HG02623 (cell line): ENCODE measurements at regions not wholly inside any gene's neighbourhood (a gene's known extent, or its start where the extent isn't known, plus 50 kb on each side); places are given as distances from the start of the nearest gene placed in this dataset.
"Not testable (repeated sequence)": the region's sequence is repeated elsewhere in the genome, so short reads cannot be mapped to it uniquely, and the experiment has no call there.

ENCODE experiments used
- ATAC-seq: cut with Tn5 transposase; IDR thresholded peaks from one replicate; pipeline ENCODE4 v1.9.1; 2021; ENCODE audit warnings: moderate library complexity; ENCODE audit not compliant: unreplicated experiment

DNA sequence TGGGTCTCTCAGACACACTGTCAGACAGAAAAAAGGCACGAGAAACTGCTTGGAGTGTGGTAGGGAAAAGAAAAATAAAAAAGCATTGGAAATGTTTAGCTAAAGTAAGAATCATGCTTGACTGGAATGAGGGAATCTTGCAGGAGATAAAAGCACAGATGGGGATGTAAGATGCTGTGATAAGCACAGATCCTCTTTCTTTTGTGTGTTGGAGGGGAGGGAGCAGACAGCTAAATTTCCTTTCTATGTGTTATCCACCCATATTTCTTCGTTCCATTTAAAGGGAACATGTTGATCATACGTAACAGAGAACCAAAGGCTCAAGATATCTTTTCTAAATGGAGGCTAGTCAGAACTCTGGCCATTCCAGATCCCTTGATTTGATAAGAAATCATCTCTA is 614.0 kb upstream of the LCORL start:
- ATAC-seq = no peak

DNA sequence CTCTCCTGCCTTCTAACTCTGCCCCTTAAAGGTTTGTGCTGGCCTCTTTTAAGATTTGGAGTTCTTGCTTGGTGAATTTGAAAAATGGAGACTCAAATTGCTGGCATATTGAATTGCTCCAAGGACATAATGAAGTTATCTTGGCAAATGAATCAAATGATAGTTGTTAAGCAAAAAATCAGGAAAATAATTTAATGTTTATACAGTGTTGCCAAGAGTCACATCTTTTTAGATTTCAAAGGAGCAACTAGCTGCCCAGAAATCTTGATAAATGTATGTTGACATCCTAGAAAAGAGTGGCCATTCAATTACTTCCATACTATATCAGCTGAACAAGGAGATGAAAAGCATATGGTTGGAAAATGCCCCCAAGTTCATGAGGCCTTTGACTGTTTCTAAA is 610.0 kb upstream of the LCORL start:
- ATAC-seq = no peak

DNA sequence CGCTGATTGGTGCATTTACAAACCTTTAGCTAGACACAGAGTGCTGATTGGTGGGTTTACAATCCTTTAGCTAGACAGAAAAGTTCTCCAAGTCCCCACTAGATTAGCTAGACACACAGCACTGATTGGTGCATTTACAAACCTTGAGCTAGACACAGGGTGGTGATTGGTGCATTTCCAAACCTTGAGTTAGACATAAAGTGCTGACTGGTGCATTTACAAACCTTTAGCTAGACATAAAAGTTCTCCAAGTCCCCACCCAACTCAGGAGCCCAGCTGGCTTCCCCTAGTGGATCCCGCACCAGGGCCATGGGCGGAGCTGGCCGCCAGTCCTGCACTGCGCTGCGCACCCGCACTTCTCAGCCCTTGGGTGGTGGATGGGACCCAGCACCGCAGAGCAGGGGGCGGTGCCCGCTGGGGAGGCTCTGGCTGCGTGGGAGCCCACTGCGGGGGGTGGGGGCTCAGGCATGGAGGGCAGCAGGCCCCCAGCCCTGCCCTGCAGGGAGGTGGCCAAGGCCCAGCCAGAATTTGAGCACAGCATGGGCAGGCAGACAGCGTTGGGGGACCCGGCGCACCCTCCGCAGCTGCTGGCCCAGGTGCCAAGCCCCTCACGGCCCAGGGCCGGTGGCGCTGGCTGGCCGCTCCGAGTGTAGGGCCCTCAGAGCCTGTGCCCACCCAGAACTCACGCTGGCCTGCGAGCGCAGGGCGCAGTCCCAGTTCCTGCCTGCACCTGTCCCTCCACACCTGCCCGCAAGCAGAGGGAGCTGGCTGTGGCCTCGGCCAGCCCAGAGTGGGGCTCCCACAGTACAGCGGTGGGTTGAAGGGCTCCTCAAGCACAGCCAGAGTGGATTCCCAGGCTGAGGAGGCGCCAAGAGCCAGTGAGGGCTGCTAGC is 608.9 kb upstream of the LCORL start:
- no peak for ATAC-seq

DNA sequence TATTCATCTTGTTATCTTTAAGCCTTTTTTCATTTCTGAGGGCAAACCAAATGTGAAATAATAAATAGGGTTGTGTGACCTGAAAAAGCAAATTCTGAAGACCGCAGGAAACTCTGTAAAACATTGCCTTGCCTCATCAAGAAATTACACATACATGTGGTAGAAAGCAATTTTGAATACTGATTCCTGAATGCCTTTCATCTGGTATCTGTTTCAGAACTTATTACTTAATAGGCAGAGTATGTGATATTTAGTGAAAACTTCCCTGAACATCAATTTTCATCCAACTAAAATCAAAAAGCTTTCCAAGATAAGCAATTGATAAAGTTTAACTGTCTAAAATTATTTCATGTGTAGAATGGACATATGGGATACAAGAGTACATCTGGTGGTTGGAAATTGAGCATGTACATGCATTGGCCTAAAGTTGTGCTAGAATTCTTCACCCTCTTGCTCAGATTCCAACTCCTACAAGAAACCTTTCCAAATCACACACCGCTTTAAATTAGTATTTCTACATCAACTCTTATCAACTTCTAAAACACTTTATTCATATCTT is 606.0 kb upstream of the LCORL start:
- ATAC-seq = no peak

DNA sequence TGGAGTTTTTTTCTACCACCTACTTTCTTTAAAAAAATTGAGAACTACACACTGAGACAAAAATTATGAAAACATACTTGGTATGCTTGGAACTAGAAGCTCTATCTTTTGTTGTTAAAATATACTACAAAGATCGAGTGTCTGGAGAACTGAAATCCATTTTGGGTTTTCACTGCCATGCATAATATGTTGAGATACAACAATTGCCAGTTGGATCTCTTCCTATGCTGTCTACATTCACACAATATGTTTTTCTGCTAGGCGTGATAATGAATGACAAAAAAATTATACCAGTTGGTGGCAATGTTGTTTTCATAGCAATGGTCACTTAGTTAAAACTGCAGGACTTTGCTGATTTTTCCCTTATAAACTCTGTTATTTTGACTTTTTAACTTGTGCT is 605.4 kb upstream of the LCORL start:
- ATAC-seq = no peak

DNA sequence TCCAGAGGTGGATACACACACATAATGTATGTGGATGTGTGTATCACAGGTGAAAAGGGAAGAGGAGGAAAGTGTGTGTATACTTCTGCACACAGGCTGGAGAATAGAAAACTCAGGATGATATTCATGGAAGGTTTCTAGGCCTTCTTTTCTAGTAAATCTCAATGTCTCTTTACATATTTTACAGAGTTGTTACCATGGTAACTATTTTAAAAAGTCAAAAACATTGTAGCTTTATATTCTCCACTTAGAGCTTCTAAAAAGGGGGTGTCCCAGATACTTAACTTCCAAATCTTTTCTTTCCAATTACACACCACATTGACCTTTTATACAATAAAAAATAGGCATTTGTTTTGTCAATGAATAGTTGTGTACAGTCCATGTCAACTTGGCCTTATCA is 604.8 kb upstream of the LCORL start:
- ATAC-seq = no peak

DNA sequence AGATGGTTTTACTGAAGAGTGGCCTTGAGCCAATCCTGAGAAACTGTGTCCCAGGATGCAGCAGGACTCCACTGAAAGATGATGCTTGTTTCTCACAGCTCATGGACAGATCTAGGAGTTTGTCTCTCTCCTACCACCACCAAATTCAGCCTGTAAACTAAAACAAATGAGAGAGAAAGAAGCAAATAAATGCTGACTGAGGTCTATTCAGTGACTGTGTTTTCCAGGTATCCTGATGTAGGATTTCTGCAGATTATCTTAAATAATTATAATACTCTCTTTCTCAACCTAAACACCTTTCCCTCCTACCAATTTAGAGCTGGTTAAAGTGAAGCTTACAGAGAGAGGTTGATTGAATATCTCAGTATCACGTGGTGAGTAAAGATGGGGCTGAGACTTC is 599.6 kb upstream of the LCORL start:
- ATAC-seq = no peak

DNA sequence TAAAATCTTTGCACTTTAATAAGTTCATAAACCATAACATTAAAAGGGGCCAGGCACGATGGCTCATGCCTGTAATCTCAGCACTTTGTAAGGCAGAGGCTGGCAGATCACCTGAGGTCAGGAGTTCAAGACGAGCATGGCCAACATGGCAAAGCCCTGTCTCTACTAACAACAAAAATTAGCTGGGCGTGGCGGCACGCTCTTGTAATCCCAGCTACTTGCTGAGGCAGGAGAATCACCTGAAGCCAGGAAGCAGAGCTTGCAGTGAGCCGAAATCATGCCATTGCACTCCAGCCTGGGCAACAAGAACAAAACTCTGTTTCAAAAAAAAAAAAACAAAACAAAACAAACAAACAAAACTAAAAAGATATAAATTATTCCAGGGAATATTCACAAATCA is 595.2 kb upstream of the LCORL start:
- no peak for ATAC-seq

DNA sequence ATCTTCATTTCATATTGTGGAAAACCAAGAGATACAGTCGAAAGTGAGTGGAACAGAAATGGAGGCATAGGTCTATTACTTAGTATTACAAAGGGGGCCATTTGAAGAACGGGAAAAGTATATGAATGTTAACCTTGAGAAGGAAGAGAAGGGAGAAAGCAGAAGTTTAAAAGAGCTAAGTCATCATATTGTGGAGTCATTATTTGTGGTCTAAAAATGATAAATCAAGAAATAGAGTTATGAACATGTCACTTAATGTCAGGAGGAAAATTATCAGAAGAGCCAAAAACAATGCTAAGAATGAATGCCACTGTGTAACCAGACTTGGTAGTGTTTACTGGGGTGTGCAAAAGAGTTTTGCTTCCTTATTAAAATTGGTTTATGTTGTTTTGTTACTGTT is 589.5 kb upstream of the LCORL start:
- ATAC-seq = no peak

DNA sequence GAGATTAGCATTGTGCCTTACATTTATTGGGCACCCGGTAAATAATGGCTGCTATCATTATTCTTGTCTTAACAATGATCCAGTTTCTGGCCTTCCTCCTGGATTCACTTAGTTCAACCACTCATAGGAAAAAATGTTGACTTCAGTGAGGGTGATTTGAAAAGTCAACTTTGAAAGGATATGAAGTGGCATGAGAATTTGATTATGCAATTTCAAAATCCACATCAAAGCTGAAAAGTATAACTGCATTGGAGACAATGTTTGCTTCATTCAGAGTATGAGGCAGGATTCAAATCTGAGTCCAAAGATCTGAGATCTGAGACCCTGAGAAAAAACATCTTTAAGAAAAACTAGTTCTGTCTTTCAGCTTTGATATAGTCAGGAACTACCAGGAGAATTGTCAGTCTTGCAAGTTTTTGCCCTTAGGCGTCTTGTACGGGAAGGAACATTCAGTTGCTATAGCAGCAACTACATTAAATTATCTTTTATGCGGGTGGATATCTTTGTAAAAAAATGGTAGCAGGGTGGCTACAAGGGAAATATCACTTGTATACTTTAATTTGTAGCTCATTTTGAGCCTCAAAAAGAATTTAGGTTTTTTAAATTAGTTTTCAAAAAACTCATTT is 587.5 kb upstream of the LCORL start:
- ATAC-seq = no peak

DNA sequence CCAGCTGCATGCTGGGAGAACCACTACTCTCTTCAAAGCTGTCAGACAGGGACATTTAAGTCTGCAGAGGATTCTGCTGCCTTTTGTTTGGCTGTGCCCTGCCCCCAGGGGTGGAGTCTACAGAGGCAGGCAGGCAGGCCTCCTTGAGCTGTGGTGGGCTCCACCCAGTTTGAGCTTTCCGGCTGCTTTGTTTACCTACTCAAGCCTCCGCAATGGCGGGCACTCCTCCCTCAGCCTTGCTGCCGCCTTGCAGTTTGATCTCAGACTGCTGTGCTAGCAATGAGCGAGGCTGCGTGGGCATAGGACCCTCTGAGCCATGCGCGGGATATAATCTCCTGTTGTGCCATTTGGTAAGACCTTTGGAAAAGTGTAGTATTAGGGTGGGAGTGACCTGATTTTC is 581.1 kb upstream of the LCORL start:
- not testable (repeated sequence) for ATAC-seq

DNA sequence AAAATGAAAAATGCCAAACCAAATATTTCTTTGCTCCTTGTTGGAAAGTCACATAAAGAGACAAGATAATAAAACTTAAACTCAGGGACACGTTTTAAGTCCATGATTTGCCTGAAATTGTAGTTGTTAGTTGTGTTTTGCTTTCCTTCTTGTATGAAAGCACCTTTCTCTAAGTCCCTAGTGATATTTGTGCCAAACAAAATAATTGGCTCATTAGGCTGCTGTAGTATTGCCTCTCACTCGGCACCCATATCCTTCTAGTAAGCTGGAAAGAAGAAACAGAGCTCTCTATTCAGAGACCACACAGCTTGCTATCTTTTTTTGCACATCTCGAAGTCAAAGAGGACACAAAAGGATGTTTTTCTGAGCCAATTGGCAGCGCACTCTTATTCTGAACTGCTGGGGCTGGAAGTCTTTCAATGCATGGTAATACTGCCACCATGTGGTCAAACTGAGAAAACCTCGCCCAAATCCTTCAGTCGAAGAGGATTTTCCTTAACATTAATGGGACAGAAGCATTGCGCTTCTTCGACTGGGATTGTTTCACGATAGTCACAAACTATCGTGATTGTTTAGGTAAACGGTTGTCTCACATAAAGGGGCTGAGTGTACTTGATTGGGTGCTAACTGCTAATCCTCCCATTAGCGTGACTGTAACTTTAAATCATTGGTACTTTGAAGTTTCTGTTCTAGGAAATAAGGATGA is 571.9 kb upstream of the LCORL start:
- ATAC-seq = peak; percentile 84

DNA sequence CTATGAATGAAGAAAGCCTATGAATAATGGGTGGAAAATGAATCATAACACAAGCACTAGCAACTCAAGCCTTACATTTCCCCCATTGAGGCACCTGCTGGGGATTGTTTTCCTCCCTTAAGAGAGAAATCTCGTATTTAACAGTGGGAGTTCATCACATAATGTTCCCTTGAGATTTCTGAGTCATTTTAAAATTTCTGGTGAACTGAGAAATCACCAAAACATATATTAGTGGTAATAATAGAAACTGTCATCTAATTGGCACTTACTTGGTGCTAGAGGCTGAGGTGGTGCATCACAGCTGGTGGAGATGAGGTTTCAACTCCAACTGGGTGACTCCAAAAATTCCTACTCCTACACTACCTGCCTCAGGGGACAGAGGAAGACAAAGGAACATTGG is 561.3 kb upstream of the LCORL start:
- no peak for ATAC-seq

DNA sequence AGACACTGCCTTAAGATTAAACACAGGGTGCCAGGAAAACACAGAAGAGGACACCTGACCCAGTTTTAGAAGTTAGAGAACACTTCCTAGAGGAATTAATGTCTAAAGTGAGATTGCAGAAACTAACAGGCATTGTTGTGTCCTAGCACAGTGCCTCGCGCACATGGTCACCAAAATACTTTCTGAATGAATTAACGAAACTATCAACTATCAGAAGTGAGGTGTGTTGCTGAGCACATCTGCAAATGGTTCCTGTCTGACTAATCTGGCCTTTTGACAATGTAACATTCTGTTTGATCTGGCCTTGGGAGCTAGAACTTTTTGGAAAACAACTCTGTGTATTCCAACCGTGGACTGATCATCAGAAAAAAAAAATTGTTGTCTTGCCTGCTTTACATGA is 556.8 kb upstream of the LCORL start:
- ATAC-seq = no peak

DNA sequence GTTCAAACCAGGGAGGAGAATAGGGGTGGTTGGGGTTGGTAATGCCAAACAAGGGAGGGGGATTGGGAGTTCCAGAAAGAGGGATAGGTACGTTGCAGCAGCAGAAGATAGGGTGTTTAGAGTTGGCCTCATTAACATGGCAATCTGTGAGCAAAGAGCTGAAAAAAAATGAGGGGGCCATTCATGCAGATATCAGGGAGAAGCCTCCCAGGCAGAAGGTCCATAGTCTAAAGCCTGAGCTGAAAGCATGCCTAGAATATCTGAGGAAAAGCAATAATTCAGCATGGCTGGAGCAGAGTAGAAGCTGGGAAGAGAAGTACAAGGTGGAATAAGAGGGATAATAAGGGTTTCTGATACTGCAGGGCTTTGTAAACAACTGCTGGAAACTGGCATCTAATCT is 550.9 kb upstream of the LCORL start:
- no peak for ATAC-seq

DNA sequence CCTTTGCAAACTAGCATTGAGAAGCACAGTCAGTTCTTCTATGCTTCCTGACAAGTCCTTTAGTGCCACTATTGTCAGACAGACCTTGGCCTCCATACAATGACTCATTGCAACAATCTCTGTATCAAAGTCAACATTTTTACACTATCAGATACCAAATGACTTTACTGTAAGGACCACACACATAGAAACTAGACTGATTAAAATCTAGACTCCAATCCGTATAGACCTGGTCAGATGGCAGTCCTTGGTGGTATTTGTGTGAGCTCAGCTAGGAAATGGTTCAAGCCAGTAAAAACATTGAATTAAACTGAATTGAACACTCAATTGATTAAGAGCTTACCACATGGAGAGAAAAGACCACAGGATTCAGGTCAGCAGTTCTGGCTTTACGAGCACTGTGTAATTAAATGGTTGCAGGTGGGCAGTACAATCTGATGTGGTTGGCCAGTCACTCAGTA is 549.8 kb upstream of the LCORL start:
- ATAC-seq = no peak

DNA sequence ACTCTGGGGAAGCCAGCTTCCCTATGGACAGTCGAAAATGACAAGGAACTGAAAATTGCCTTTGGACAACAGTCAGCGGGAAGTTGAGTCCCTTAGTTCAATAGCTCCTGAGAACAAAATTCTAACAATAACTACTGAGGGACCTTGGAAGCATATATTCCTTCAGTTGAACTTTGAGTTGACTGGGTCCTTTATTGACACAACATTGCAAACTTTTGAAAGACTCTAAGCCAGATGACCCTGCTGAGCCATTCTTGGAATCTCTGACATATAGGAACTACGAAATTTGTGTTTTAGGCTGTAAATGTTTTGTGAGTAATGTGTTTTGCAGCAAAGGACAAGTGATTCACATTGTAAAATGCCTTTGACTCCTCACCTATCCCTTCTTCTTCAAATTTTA is 548.8 kb upstream of the LCORL start:
- no peak for ATAC-seq

DNA sequence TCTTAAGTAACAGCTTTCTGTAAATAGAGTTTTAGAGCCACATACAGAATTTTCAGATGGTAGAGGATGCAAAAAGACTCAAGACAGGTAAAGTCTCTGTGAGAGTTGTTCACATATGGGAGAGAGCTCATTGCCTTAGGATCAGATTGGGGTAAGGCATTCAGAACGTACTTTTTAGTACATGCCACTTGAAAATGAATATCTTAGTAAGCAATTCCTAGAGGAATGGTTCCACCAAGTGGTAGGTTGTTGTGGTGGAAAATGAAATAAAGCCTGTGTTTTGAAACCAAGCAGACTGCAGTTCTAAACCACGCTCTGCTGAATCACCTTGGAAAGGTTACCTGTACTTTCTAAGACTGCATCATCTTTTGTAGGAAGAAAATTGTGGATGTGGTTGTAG is 547.0 kb upstream of the LCORL start:
- ATAC-seq = no peak

DNA sequence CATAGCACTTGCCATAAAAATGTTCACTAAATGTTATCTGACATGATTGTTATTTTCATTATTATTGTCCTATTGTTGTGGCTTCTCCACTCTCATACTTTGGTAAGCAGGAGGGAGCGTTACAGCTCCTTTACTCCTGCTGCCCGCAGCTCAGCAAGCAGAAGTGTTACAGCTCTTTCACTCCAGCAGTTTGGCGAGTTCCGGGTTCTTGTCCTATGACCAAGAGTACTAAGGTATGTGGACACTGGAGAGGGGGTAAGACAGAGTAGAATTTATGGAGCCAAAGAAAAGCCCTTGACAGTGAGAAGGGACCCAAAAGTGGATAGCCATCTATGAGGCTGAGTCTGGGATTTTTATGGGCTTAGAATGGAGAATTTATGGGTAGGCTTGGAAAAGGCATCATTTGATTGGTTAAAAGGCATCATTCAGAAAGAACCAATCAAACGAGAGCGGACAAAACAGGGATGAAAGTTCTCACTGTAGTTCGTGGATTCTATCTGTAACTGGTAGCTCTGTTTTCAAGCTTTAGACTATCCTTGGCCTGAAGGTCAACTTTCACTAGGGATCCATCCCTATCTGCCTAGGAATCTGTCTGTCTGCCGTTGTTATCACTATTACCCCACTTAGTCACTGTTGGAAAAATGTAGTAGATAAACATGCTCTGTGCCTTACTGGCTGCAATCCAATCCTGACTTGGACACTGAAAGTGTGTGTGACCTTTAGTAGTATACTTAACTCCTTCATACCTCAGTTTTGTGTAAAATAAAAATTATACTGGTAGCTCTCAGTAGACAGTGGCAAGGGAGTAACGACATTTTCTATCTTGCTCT is 545.6 kb upstream of the LCORL start:
- no peak for ATAC-seq

DNA sequence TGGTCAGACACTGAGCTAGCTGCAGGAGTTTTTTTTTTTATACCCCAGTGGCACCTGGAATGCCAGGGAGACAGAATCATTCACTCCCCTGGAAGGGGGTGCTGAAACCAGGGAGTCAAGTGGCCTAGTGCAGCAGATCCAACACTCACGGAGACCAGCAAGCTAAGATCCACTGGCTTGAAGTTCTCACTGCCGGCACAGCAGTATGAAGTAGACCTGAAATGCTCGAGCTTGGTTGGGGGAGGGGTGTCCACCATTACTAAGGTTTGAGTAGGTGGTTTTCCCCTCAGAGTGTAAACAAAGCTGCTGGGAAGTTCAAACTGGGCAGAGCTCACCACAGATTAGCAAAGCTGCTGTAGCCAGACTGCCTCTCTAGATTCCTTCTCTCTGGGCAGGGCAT is 537.9 kb upstream of the LCORL start:
- ATAC-seq = no peak

DNA sequence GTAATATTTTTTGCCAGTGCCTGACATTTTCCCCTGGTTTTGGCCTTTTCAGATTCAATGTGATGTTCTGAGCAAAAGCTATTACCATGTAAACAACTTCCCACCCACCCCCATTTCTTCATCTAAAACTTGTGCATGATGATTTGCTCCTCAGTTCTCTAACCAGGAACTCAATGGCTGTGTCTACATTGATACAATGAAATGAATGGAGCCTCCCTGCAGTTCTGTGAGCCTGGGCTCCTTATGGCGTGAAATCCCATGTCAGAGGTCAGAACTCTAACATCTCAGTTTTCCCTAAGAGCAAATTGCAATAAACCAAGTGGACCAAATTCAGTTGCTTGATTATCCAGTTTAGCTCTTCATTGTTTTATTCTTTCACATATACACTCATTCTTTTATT is 534.8 kb upstream of the LCORL start:
- no peak for ATAC-seq
